Testis (tissue), 2 donors: ENCODE measurements at regions not wholly inside any gene's neighbourhood (a gene's known extent, or its start where the extent isn't known, plus 50 kb on each side); places are given as distances from the start of the nearest gene placed in this dataset.

Experiments
- DNase-seq: peaks from one replicate; pipeline ENCODE4 v3.0.0-alpha.2; 2019
- H3K27ac ChIP-seq, 2 donors: fragments of 200-600 bp; sonication (generic); one replicate each; pipeline ENCODE4 v1.5.1; 2019
- H3K27me3 ChIP-seq: fragments of 200-600 bp; sonication (generic); one replicate; pipeline ENCODE4 v1.5.1; 2019
- H3K36me3 ChIP-seq: fragments of 200-600 bp; sonication (generic); one replicate; pipeline ENCODE4 v1.5.1; 2017; ENCODE audit warnings: low read depth; ENCODE audit errors: missing control alignments
- H3K4me1 ChIP-seq: fragments of 200-600 bp; sonication (generic); one replicate; pipeline ENCODE4 v1.5.1; 2019
- H3K4me3 ChIP-seq, 2 donors: fragments of 200-600 bp; sonication (generic); one replicate each; pipeline ENCODE4 v1.5.1; 2017 to 2019
- H3K9me3 ChIP-seq: fragments of 200-600 bp; sonication (generic); one replicate; pipeline ENCODE4 v1.5.1; 2017
- POLR2A ChIP-seq: fragments of 450-650 bp; IDR thresholded peaks from one replicate; pipeline ENCODE4 v1.6.1; 2017; ENCODE audit warnings: antibody characterized with exemption, mild to moderate bottlenecking, moderate library complexity
- WGBS, 2 donors: methylation state at CpG; one replicate each; pipeline ENCODE4 v1.1.5; 2018; 5-methylcytosine and 5-hydroxymethylcytosine counted together
- intact Hi-C: fragments of 100-400 bp; cut with DNase I; formaldehyde crosslinking; loops from one replicate; pipeline ENCODE4 v1.15.1; 2023; ENCODE audit warnings: low total_unique reads
- TF ChIP-seq, protein P1 (sequence below), 3 experiments: fragments of 450-650 bp in 2 of 3; fragments of 200-600 bp in 1 of 3; sonication (generic) in 1 of 3; IDR thresholded peaks; one replicate each; pipeline ENCODE4 v1.5.1; 2016 to 2019; ENCODE audit warnings: antibody characterized with exemption in 3 of 3, mild to moderate bottlenecking in 2 of 3, moderate library complexity in 1 of 3

DNA sequence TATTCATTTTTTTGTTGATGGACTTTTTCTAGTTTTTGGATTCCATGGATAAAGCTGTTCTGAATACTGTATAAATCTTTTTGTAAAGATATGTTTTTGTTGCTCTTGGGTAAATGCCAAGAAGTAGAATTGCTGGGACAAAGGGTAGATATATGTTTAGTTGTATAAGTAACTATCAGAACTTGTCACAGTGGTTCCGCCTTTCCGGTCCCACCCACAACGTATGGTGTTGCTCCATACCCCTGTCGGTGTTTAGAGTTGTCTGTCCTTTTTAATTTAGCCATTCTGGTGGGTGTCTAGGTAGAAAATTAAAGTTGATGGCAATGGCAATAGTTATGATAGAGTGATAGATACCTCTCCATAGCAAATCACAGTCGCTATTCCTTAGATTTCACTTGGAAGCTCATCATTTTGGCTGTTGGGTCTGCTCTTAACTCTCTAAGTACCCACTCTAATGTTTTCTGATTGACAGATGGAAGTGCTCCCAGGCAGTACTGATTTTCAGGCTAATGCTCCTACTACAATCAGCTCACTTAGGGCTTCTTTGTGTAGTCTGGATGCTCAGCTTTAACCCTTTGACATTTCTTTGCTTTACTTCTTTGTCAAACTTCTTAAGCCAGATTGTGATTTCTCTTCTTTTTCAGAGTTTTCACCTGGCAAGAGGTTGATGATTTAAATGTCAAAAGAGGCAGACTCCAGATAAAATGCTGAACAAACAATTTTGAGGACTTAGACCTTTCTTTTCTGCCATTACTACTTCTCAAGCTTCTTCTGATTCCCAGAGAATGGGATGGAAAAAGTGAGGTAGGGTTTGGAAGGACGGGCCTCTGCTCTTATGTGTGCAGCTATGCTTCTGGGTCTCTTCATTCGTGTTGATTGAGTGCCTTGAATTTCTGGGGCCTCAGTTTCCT is 156.4 kb downstream of the AQP4 start:
- H3K9me3 ChIP-seq = no peaks in the 10 kb centered on the region
- no peaks in the 10 kb centered on the region for H3K36me3 ChIP-seq
- DNase-seq = no peak
- H3K4me1 ChIP-seq = peaks cover 6% of the 10 kb centered on the region
- intact Hi-C loops = no loop called here
- 87 to 91% methylated on average over 7 of the region's 7 CpGs for WGBS, 2 donors
- no peak for TF ChIP-seq POLR2A
- TF ChIP-seq, protein P1, sequence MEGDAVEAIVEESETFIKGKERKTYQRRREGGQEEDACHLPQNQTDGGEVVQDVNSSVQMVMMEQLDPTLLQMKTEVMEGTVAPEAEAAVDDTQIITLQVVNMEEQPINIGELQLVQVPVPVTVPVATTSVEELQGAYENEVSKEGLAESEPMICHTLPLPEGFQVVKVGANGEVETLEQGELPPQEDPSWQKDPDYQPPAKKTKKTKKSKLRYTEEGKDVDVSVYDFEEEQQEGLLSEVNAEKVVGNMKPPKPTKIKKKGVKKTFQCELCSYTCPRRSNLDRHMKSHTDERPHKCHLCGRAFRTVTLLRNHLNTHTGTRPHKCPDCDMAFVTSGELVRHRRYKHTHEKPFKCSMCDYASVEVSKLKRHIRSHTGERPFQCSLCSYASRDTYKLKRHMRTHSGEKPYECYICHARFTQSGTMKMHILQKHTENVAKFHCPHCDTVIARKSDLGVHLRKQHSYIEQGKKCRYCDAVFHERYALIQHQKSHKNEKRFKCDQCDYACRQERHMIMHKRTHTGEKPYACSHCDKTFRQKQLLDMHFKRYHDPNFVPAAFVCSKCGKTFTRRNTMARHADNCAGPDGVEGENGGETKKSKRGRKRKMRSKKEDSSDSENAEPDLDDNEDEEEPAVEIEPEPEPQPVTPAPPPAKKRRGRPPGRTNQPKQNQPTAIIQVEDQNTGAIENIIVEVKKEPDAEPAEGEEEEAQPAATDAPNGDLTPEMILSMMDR (IDR thresholded peaks at IDR 0.05) = no peak
- H3K27me3 ChIP-seq = no peaks in the 10 kb centered on the region
- no peak overlapping the region for H3K27ac ChIP-seq
- H3K4me3 ChIP-seq = no peak overlapping the region

DNA sequence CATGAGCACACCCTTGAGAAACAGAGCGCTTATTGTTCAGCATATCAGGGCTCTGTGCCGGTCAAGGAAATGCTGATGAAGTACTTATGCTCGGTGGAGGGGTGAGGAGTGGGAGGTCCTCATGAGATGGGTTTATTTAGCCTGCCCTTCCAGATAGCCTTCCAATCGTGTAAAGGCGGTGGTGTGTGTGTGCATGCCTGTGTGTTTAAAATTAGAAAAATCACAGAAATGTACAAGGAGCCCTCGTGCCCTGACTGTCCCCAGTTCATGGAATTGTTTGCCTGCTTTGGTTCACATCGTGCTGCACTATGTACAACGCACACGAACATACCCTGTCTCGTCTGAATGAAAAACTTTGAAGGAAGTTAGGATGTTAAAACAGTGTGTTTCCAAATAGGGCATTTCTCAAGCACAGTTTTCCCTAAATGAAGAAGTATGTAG is 158.6 kb downstream of the AQP4 start:
- TF ChIP-seq POLR2A = no peak
- 24 to 34% methylated on average over 10 of the region's 10 CpGs for WGBS, 2 donors
- DNase-seq = peak; percentile 52
- intact Hi-C loops = no loop called here
- H3K36me3 ChIP-seq = no peaks in the 10 kb centered on the region
- H3K27ac ChIP-seq = no peak overlapping the region
- peaks cover 6% of the 10 kb centered on the region for H3K4me1 ChIP-seq
- no peak overlapping the region for H3K4me3 ChIP-seq
- H3K9me3 ChIP-seq = no peaks in the 10 kb centered on the region
- no peaks in the 10 kb centered on the region for H3K27me3 ChIP-seq

DNA sequence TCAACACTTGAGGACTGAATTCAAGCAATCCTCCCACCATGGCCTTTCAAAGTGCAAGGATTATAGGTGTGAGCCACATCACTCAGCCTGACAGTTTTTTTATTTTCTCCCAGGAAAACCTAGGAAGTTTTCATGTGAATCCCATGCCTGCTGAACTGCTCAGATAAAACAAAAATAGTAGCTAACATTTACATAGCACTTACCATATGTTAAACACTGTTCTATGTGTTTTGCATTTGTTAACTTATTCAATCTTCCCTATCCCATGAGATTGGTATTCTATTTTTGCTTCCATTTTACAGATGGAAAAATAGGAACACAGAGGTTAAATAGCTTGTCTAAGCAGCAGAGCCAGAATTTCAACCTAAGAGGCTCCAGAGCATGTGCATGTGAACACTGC is 157.4 kb upstream of the KCTD1 start:
- Histone ChIP-seq H3K4me3 (no peak overlapping the region), H3K4me1 (peaks cover 6% of the 10 kb centered on the region), H3K36me3 (no peaks in the 10 kb centered on the region), H3K27me3 (no peaks in the 10 kb centered on the region), H3K9me3 (no peaks in the 10 kb centered on the region), H3K27ac (no peak overlapping the region)
- intact Hi-C loops = no loop called here
- no peak for DNase-seq
- no peak for TF ChIP-seq POLR2A
- TF ChIP-seq, protein P1 (IDR thresholded peaks at IDR 0.05) = no peak

DNA sequence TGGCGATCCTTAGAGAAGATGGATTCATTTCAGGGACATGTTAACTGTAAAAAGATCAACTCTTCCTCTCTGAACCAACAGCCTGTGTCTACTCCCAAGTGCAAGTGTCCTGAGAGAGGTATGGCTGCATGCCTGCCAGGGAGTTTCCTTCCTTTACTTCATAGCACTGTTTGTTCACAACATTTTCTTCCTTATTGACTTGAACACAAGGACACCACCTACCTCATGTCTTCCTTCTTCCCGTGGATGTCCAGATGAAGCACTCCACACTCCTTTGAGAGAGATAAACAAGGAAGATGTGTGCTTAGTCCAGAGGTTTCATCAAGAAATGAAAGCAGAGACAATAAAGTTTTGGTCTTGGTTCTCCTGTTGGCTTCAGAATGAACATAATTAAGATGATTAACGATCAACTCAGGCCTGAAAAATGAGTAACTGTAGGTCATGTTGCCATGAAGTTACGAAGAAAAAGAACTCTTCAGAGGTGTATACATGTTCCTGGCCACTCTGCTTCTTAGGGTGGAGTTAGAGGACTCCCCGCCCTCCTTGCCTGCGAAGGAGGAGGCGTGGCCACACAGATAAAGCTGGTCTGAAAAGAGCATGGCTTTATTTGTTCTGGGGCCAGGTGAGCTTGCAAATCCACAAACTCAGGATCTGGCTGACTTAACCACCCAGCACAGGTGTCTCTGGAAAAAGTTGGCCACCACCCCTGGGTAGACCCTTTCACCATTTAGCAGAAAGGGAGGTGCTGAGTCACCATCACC is 155.0 kb upstream of the KCTD1 start:
- TF ChIP-seq, protein P1 (IDR thresholded peaks at IDR 0.05) = no peak
- no peak for TF ChIP-seq POLR2A
- no peak for DNase-seq
- H3K27ac ChIP-seq = no peak overlapping the region
- no peaks in the 10 kb centered on the region for H3K9me3 ChIP-seq
- H3K36me3 ChIP-seq = no peaks in the 10 kb centered on the region
- H3K27me3 ChIP-seq = no peaks in the 10 kb centered on the region
- intact Hi-C loops = no loop called here
- H3K4me1 ChIP-seq = peaks cover 18% of the 10 kb centered on the region
- no peak overlapping the region for H3K4me3 ChIP-seq
- WGBS, 2 donors = 74 to 79% methylated on average over 7 of the region's 7 CpGs

DNA sequence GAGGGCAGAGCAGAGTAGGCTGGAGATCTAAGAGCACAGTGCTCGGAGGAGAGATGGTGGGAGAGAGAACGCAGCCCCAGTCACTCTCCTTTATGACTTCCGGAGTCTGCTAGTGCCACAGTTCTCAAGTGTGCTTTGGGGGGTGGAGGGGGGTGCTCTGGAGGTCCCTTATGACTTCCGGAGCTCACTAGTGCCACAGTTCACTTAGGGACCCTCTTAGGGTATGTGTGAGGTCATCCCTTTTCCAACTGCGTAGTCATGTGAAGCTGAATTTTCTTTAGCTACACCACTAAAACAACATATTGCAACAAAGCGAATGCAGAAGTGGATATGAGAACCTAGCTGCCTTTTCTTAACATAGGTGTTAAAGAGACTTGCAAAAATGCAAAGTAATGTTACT is 153.7 kb upstream of the KCTD1 start:
- H3K27me3 ChIP-seq = no peaks in the 10 kb centered on the region
- TF ChIP-seq, protein P1 (IDR thresholded peaks at IDR 0.05) = no peak
- TF ChIP-seq POLR2A = no peak
- 82% methylated on average over 6 of the region's 6 CpGs for WGBS, 2 donors
- no peaks in the 10 kb centered on the region for H3K36me3 ChIP-seq
- peaks cover 16% of the 10 kb centered on the region for H3K4me1 ChIP-seq
- DNase-seq = no peak
- no peak overlapping the region for H3K4me3 ChIP-seq
- intact Hi-C loops = no loop called here
- no peaks in the 10 kb centered on the region for H3K9me3 ChIP-seq
- H3K27ac ChIP-seq = no peak overlapping the region
